Mesenchymal stem cell (in vitro differentiated cells and primary cell): ENCODE measurements at regions not wholly inside any gene's neighbourhood (a gene's known extent, or its start where the extent isn't known, plus 50 kb on each side); places are given as distances from the start of the nearest gene placed in this dataset.

Experiments used
- DNase-seq: peaks from one replicate; pipeline ENCODE4 v3.0.0-alpha.2; 2013
- H2AFZ ChIP-seq: one replicate; pipeline ENCODE4 v1.6.1; 2013; ENCODE audit warnings: low read depth, mild to moderate bottlenecking, control low read depth, inconsistent platforms, low read length, moderate library complexity
- H2AK5ac ChIP-seq: 2 replicates; pipeline ENCODE4 v1.6.1; 2013; ENCODE audit warnings: low read length, moderate library complexity, mild to moderate bottlenecking, inconsistent platforms; ENCODE audit not compliant: severe bottlenecking
- H2BK120ac ChIP-seq: one replicate; pipeline ENCODE4 v1.6.1; 2013; ENCODE audit warnings: low read depth, mild to moderate bottlenecking, inconsistent platforms, low read length, moderate library complexity
- H2BK12ac ChIP-seq, 2 experiments: one replicate each; pipeline ENCODE4 v1.6.1; 2013; ENCODE audit warnings: inconsistent platforms in 2 of 2, low read length in 2 of 2, mild to moderate bottlenecking in 2 of 2, moderate library complexity in 2 of 2, control low read depth in 1 of 2
- H2BK15ac ChIP-seq: one replicate; pipeline ENCODE4 v1.6.1; 2013; ENCODE audit warnings: mild to moderate bottlenecking, low read depth, inconsistent platforms; ENCODE audit not compliant: poor library complexity, severe bottlenecking
- H2BK5ac ChIP-seq: 2 replicates; pipeline ENCODE4 v1.6.1; 2013; ENCODE audit warnings: low read depth, mild to moderate bottlenecking, low read length, control low read depth, inconsistent platforms; ENCODE audit not compliant: poor library complexity, severe bottlenecking
- H3K14ac ChIP-seq, 2 experiments: one replicate each; pipeline ENCODE4 v1.6.1; 2013; ENCODE audit warnings: inconsistent platforms in 2 of 2, low read length in 2 of 2, control low read depth in 1 of 2, mild to moderate bottlenecking in 1 of 2, moderate library complexity in 1 of 2
- H3K18ac ChIP-seq, 2 experiments: one replicate each; pipeline ENCODE4 v1.6.1; 2013; ENCODE audit warnings: inconsistent platforms in 2 of 2, low read length in 2 of 2, control low read depth in 1 of 2, low read depth in 1 of 2, mild to moderate bottlenecking in 1 of 2
- H3K23ac ChIP-seq, 2 experiments: one replicate each; pipeline ENCODE4 v1.6.1; 2013; ENCODE audit warnings: inconsistent platforms in 2 of 2, low read length in 2 of 2, mild to moderate bottlenecking in 2 of 2, moderate library complexity in 2 of 2, control low read depth in 1 of 2
- H3K27ac ChIP-seq: 2 replicates; pipeline ENCODE4 v1.5.1; 2013; ENCODE audit warnings: mild to moderate bottlenecking, moderate library complexity, low read length, control low read depth, inconsistent platforms; ENCODE audit not compliant: poor library complexity, severe bottlenecking
- H3K27me3 ChIP-seq, 2 experiments: 2 replicates each; pipeline versions ENCODE4 v1.6.1 to v1.7.0; 2013; ENCODE audit warnings: low read length in 2 of 2, mild to moderate bottlenecking in 2 of 2, moderate library complexity in 2 of 2, control low read depth in 1 of 2, inconsistent platforms in 1 of 2; ENCODE audit not compliant: control insufficient read depth in 1 of 2, insufficient read depth in 1 of 2
- H3K36me3 ChIP-seq, 2 experiments: 2 replicates each; pipeline versions ENCODE4 v1.6.1 to v1.7.0; 2013; ENCODE audit warnings: low read length in 2 of 2, control low read depth in 1 of 2, inconsistent platforms in 1 of 2, low read depth in 1 of 2, mild to moderate bottlenecking in 1 of 2; ENCODE audit not compliant: insufficient read depth in 2 of 2, control insufficient read depth in 1 of 2
- H3K4ac ChIP-seq, 2 experiments: one replicate each; pipeline ENCODE4 v1.6.1; 2013; ENCODE audit warnings: inconsistent platforms in 2 of 2, low read length in 2 of 2, mild to moderate bottlenecking in 2 of 2, moderate library complexity in 2 of 2, control low read depth in 1 of 2, low read depth in 1 of 2
- H3K4me1 ChIP-seq: 2 replicates; pipeline ENCODE4 v1.6.1; 2013; ENCODE audit warnings: low read depth, low read length, control low read depth; ENCODE audit not compliant: control insufficient read depth, insufficient read depth
- H3K4me2 ChIP-seq: 2 replicates; pipeline ENCODE4 v1.6.1; 2013; ENCODE audit warnings: low read length, mild to moderate bottlenecking, inconsistent platforms; ENCODE audit not compliant: poor library complexity, severe bottlenecking
- H3K4me3 ChIP-seq, 2 experiments: 2 replicates each; pipeline versions ENCODE4 v1.5.1 to v1.7.0; 2013; ENCODE audit warnings: low read length in 2 of 2, mild to moderate bottlenecking in 2 of 2, control low read depth in 1 of 2, low read depth in 1 of 2; ENCODE audit not compliant: insufficient read depth in 1 of 2
- H3K79me1 ChIP-seq: replicated peaks from 2 replicates; pipeline ENCODE4 v1.6.1; 2013; ENCODE audit warnings: mild to moderate bottlenecking, control low read depth, low read length, inconsistent platforms; ENCODE audit not compliant: poor library complexity, severe bottlenecking
- H3K9ac ChIP-seq: 2 replicates; pipeline ENCODE4 v1.7.0; 2013; ENCODE audit warnings: mild to moderate bottlenecking, low read length, moderate library complexity
- H3K9me3 ChIP-seq: 2 replicates; pipeline ENCODE4 v1.7.0; 2013; ENCODE audit warnings: mild to moderate bottlenecking, low read length; ENCODE audit not compliant: control insufficient read depth
- H4K8ac ChIP-seq: one replicate; pipeline ENCODE4 v1.6.1; 2013; ENCODE audit warnings: inconsistent platforms, mild to moderate bottlenecking, low read length, moderate library complexity
- H4K91ac ChIP-seq: one replicate; pipeline ENCODE4 v1.6.1; 2013; ENCODE audit warnings: mild to moderate bottlenecking, low read length, inconsistent platforms
- WGBS: methylation state at CpG from one replicate; pipeline ENCODE4 v1.1.7; 2013; ENCODE audit warnings: mixed read lengths; 5-methylcytosine and 5-hydroxymethylcytosine counted together

- 29% methylated on average over 1 of the region's 1 CpG for WGBS
- no peak overlapping the region for H3K9ac ChIP-seq
- no peak overlapping the region for H3K4ac ChIP-seq
- H2BK120ac ChIP-seq: no peak overlapping the region
- H2AFZ ChIP-seq: no peak overlapping the region
- H2AK5ac ChIP-seq: no peak overlapping the region
- H2BK15ac ChIP-seq: no peak overlapping the region
- H3K14ac ChIP-seq: no peak overlapping the region
- H4K8ac ChIP-seq: no peak overlapping the region
- H3K4me1 ChIP-seq: no peaks in the 10 kb centered on the region
- no peak overlapping the region for H4K91ac ChIP-seq
- DNase-seq: no peak
- H3K18ac ChIP-seq: no peak overlapping the region
- H3K79me1 ChIP-seq: no peaks in the 10 kb centered on the region
- no peaks in the 10 kb centered on the region for H3K9me3 ChIP-seq
- H3K4me2 ChIP-seq: no peak overlapping the region
- H3K23ac ChIP-seq: no peak overlapping the region
- no peaks in the 10 kb centered on the region for H3K36me3 ChIP-seq
- no peak overlapping the region for H3K27ac ChIP-seq
- H3K27me3 ChIP-seq: peaks cover 0 to 5% of the 10 kb centered on the region in 2 experiments
- H2BK12ac ChIP-seq: no peak overlapping the region
- no peak overlapping the region for H3K4me3 ChIP-seq
- H2BK5ac ChIP-seq: no peak overlapping the region
These were observed 905.0 kb downstream of the UQCRFS1 start for GRCh38 chr19:28307963-28308362.

- WGBS: 63% methylated on average over 2 of the region's 2 CpGs
- H3K4me3 ChIP-seq: no peak overlapping the region
- no peak overlapping the region for H3K4me2 ChIP-seq
- H2BK120ac ChIP-seq: no peak overlapping the region
- no peak overlapping the region for H3K23ac ChIP-seq
- H2AK5ac ChIP-seq: no peak overlapping the region
- no peaks in the 10 kb centered on the region for H3K4me1 ChIP-seq
- H4K8ac ChIP-seq: no peak overlapping the region
- no peaks in the 10 kb centered on the region for H3K79me1 ChIP-seq
- no peak overlapping the region for H2BK5ac ChIP-seq
- H2BK15ac ChIP-seq: no peak overlapping the region
- H4K91ac ChIP-seq: no peak overlapping the region
- H2AFZ ChIP-seq: no peak overlapping the region
- H3K4ac ChIP-seq: no peak overlapping the region
- no peak for DNase-seq
- no peaks in the 10 kb centered on the region for H3K36me3 ChIP-seq
- H3K9ac ChIP-seq: no peak overlapping the region
- peaks cover 0 to 5% of the 10 kb centered on the region in 2 experiments for H3K27me3 ChIP-seq
- no peak overlapping the region for H2BK12ac ChIP-seq
- no peak overlapping the region for H3K18ac ChIP-seq
- no peak overlapping the region for H3K14ac ChIP-seq
- H3K9me3 ChIP-seq: no peaks in the 10 kb centered on the region
- no peak overlapping the region for H3K27ac ChIP-seq
These were observed 905.5 kb downstream of the UQCRFS1 start for GRCh38 chr19:28307487-28307886.

DNA sequence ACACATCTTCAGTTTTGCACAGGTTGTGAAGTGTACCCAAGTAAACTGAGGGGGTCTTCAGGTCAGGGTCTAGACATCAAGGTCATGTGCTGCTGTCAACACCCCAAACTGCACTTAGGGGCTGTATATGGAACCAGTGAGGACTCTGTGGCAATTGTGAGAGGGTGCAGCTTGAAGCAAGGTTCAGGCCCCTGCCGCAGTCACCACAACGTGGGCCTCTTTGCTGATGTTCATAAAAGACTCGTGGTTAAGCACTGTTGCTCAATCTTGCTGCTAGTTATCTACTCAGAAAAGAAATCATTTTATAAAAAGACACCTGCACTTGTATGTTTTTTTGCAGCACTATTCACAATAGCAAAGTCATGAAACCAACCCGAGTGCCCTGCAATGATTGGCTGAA lies 907.4 kb downstream of the UQCRFS1 start:
- DNase-seq: no peak
- Histone ChIP-seq H4K8ac (no peak overlapping the region), H2AK5ac (no peak overlapping the region), H3K27me3 (peaks cover 7 to 12% of the 10 kb centered on the region in 2 experiments), H3K4ac (no peak overlapping the region), H2BK120ac (no peak overlapping the region), H3K4me2 (no peak overlapping the region), H4K91ac (no peak overlapping the region), H3K18ac (no peak overlapping the region), H3K4me3 (no peak overlapping the region), H2BK12ac (no peak overlapping the region), H3K23ac (no peak overlapping the region), H2AFZ (no peak overlapping the region), H3K27ac (no peak overlapping the region), H3K9me3 (no peaks in the 10 kb centered on the region), H3K4me1 (no peaks in the 10 kb centered on the region), H3K14ac (no peak overlapping the region), H3K79me1 (no peaks in the 10 kb centered on the region), H3K9ac (no peak overlapping the region), H3K36me3 (no peaks in the 10 kb centered on the region), H2BK5ac (no peak overlapping the region), H2BK15ac (no peak overlapping the region)
- WGBS: 75% methylated on average over 3 of the region's 4 CpGs

GRCh38 chr19:28303502-28303901 lies 909.4 kb downstream of the UQCRFS1 start:
- Histone ChIP-seq H3K9ac (no peak overlapping the region), H3K4ac (no peak overlapping the region), H2AK5ac (no peak overlapping the region), H2BK15ac (no peak overlapping the region), H3K14ac (no peak overlapping the region), H2AFZ (no peak overlapping the region), H3K36me3 (no peaks in the 10 kb centered on the region), H2BK5ac (no peak overlapping the region), H3K4me1 (no peaks in the 10 kb centered on the region), H3K9me3 (no peaks in the 10 kb centered on the region), H3K79me1 (no peaks in the 10 kb centered on the region), H4K8ac (no peak overlapping the region), H2BK12ac (no peak overlapping the region), H2BK120ac (no peak overlapping the region), H3K18ac (no peak overlapping the region), H3K4me3 (no peak overlapping the region), H3K27me3 (peaks cover 10 to 20% of the 10 kb centered on the region in 2 experiments), H3K4me2 (no peak overlapping the region), H3K27ac (no peak overlapping the region), H4K91ac (no peak overlapping the region), H3K23ac (no peak overlapping the region)
- WGBS: 74% methylated on average over 7 of the region's 7 CpGs
- no peak for DNase-seq
